IPS-20b (cell line): ENCODE measurements at regions not wholly inside any gene's neighbourhood (a gene's known extent, or its start where the extent isn't known, plus 50 kb on each side); places are given as distances from the start of the nearest gene placed in this dataset.

Source experiments
- H3K27ac ChIP-seq: one replicate; pipeline ENCODE4 v1.5.1; 2013; ENCODE audit warnings: low read length
- H3K27me3 ChIP-seq: 2 replicates; pipeline ENCODE4 v1.6.1; 2013; ENCODE audit warnings: mild to moderate bottlenecking, low read length, inconsistent platforms; ENCODE audit not compliant: insufficient read depth
- H3K36me3 ChIP-seq: 2 replicates; pipeline ENCODE4 v1.6.1; 2013; ENCODE audit warnings: low read depth, mild to moderate bottlenecking, inconsistent platforms, low read length, moderate library complexity; ENCODE audit not compliant: insufficient read depth
- H3K4me1 ChIP-seq: 2 replicates; pipeline ENCODE4 v1.6.1; 2013; ENCODE audit warnings: mild to moderate bottlenecking, control low read depth, inconsistent platforms, low read length, moderate library complexity; ENCODE audit not compliant: insufficient read depth
- H3K4me3 ChIP-seq: 2 replicates; pipeline ENCODE4 v1.5.1; 2013; ENCODE audit warnings: mild to moderate bottlenecking, low read length, inconsistent platforms
- H3K9ac ChIP-seq: 2 replicates; pipeline ENCODE4 v1.6.1; 2013; ENCODE audit warnings: low read depth, mild to moderate bottlenecking, inconsistent platforms, low read length, moderate library complexity
- H3K9me3 ChIP-seq: 2 replicates; pipeline ENCODE4 v1.6.1; 2013; ENCODE audit warnings: mild to moderate bottlenecking, low read depth, low read length, inconsistent platforms; ENCODE audit not compliant: insufficient read depth

- H3K27me3 ChIP-seq = no peaks in the 10 kb centered on the region
- H3K4me1 ChIP-seq = no peaks in the 10 kb centered on the region
- H3K36me3 ChIP-seq = no peaks in the 10 kb centered on the region
- H3K9me3 ChIP-seq = no peaks in the 10 kb centered on the region
- H3K27ac ChIP-seq = no peak overlapping the region
- no peak overlapping the region for H3K9ac ChIP-seq
- H3K4me3 ChIP-seq = no peak overlapping the region
Observed at GRCh38 chr10:106179430-106179829, 985.1 kb downstream of the SORCS1 start.

DNA sequence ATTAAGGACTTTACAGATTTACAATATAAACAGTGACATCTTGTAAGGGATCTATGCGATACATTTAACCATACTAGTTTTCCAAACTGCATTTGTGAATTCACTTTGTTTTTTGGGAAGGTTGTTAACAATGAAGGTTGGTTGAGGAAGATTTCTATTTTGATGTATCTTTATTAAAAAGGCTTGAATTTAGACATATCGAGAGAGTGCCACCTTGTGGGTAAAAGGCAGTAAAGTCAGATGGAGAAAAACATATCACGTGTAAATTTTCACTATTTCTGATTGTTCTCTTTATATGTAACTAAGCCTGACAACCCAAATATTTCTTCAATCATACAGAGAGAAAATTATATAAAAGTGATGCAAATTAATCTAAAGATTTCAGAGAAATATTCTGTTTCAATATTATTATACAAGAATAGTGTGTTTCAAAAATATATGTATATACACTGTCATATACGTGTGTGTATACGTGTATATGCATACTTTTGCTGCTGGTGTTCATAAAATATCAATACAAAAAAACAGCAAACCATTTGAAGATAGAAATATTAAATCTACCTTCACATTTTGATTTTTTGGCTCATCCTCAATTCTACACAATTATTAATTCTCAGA, 988.6 kb downstream of the SORCS1 start:
- Histone ChIP-seq H3K4me1 (no peaks in the 10 kb centered on the region), H3K4me3 (no peak overlapping the region), H3K27ac (no peak overlapping the region), H3K9ac (no peak overlapping the region), H3K9me3 (no peaks in the 10 kb centered on the region), H3K27me3 (no peaks in the 10 kb centered on the region), H3K36me3 (no peaks in the 10 kb centered on the region)

GRCh38 chr10:106173838-106174237, 990.7 kb downstream of the SORCS1 start:
- Histone ChIP-seq H3K4me1 (no peaks in the 10 kb centered on the region), H3K4me3 (no peak overlapping the region), H3K27me3 (no peaks in the 10 kb centered on the region), H3K9ac (no peak overlapping the region), H3K9me3 (no peaks in the 10 kb centered on the region), H3K27ac (no peak overlapping the region), H3K36me3 (no peaks in the 10 kb centered on the region)

GRCh38 chr10:106169241-106169640, 995.3 kb downstream of the SORCS1 start:
- H3K9me3 ChIP-seq = no peaks in the 10 kb centered on the region
- no peak overlapping the region for H3K27ac ChIP-seq
- H3K4me1 ChIP-seq = no peaks in the 10 kb centered on the region
- H3K9ac ChIP-seq = no peak overlapping the region
- no peaks in the 10 kb centered on the region for H3K36me3 ChIP-seq
- no peak overlapping the region for H3K4me3 ChIP-seq
- H3K27me3 ChIP-seq = no peaks in the 10 kb centered on the region

- H3K4me1 ChIP-seq = no peaks in the 10 kb centered on the region
- no peak overlapping the region for H3K4me3 ChIP-seq
- H3K27ac ChIP-seq = no peak overlapping the region
- no peak overlapping the region for H3K9ac ChIP-seq
- H3K36me3 ChIP-seq = no peaks in the 10 kb centered on the region
- H3K27me3 ChIP-seq = no peaks in the 10 kb centered on the region
- H3K9me3 ChIP-seq = no peaks in the 10 kb centered on the region
Observed at GRCh38 chr10:106167946-106168345, 996.6 kb downstream of the SORCS1 start.

GRCh38 chr10:106158241-106158640, 1006.3 kb downstream of the SORCS1 start:
- Histone ChIP-seq H3K27me3 (no peaks in the 10 kb centered on the region), H3K4me1 (no peaks in the 10 kb centered on the region), H3K4me3 (no peak overlapping the region), H3K9ac (no peak overlapping the region), H3K9me3 (no peaks in the 10 kb centered on the region), H3K36me3 (no peaks in the 10 kb centered on the region), H3K27ac (no peak overlapping the region)

- Histone ChIP-seq H3K4me1 (no peaks in the 10 kb centered on the region; the same call in 1 of the 2 replicates), H3K4me3 (no peak overlapping the region), H3K9ac (no peak overlapping the region), H3K27ac (no peak overlapping the region), H3K27me3 (no peaks in the 10 kb centered on the region), H3K9me3 (no peaks in the 10 kb centered on the region), H3K36me3 (no peaks in the 10 kb centered on the region)
Observed at GRCh38 chr10:106147021-106147420, 1017.5 kb downstream of the SORCS1 start.

DNA sequence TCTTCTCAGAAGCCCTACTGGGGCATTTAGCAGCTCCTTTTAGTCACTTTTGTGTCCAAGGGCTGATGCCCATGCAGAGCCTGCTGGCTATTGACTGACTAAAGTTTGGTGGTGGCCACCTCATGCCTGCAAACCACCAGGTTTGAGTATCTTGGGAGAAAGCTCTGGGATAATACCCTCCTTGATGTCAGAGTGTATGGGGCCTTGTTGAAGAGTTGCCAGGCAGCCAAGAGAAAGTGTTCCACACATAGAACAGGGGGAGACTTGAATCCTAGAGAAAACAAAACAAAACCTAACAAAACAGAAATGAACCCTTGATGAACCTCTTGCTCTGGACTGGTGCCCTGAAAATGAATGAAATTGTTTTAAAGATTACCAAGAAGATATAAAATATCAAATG, 1024.6 kb downstream of the SORCS1 start:
- Histone ChIP-seq H3K27me3 (no peaks in the 10 kb centered on the region), H3K9me3 (no peaks in the 10 kb centered on the region), H3K36me3 (no peaks in the 10 kb centered on the region), H3K9ac (no peak overlapping the region), H3K27ac (no peak overlapping the region), H3K4me1 (no peaks in the 10 kb centered on the region), H3K4me3 (no peak overlapping the region)

DNA sequence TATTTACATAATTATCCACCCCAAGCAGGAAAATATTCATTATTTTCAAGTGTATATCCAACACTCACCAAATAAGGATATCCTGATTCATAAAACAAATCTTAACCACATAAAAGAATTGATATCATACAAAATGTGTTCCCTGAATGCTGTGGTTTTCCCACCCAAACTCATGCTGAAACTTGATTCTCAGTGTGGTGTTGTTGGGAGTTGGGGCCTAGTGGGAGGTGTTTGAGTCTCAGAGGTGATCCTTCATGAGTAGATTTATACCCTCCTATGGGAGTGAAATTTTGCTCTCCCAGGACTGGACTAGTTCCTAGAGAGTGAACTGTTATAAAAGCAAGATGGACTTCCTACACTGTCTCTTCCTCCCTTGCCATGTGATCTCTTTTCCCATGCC, 1028.3 kb downstream of the SORCS1 start:
- Histone ChIP-seq H3K27me3 (no peaks in the 10 kb centered on the region), H3K9ac (no peak overlapping the region), H3K4me1 (no peaks in the 10 kb centered on the region), H3K36me3 (no peaks in the 10 kb centered on the region), H3K9me3 (no peaks in the 10 kb centered on the region), H3K27ac (no peak overlapping the region), H3K4me3 (no peak overlapping the region)

- Histone ChIP-seq H3K9me3 (no peaks in the 10 kb centered on the region), H3K36me3 (no peaks in the 10 kb centered on the region), H3K4me3 (no peak overlapping the region), H3K4me1 (no peaks in the 10 kb centered on the region), H3K9ac (no peak overlapping the region), H3K27ac (no peak overlapping the region), H3K27me3 (no peaks in the 10 kb centered on the region)
Observed at GRCh38 chr10:106134326-106135000, 1030.0 kb downstream of the SORCS1 start.

DNA sequence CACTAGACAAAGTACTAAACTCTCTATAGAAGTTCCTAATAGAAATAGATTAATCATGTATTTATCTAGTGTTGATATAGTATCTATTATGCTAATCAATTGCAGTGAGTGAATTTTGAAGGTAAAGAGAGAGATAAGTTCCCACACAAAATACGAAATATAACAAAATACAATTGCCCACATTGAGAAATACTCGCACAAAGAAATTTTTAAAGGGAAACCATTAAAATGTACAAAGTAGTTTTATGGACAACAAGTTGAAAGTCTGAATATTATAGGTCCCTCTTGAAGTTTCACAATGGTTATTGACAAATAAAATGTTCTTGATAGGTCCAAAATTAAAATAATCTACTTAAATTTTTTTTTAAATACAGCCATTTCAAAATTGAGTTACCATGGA, 1031.1 kb downstream of the SORCS1 start:
- Histone ChIP-seq H3K27ac (no peak overlapping the region), H3K4me3 (no peak overlapping the region), H3K9ac (no peak overlapping the region), H3K27me3 (no peaks in the 10 kb centered on the region), H3K4me1 (no peaks in the 10 kb centered on the region), H3K36me3 (no peaks in the 10 kb centered on the region), H3K9me3 (no peaks in the 10 kb centered on the region)

DNA sequence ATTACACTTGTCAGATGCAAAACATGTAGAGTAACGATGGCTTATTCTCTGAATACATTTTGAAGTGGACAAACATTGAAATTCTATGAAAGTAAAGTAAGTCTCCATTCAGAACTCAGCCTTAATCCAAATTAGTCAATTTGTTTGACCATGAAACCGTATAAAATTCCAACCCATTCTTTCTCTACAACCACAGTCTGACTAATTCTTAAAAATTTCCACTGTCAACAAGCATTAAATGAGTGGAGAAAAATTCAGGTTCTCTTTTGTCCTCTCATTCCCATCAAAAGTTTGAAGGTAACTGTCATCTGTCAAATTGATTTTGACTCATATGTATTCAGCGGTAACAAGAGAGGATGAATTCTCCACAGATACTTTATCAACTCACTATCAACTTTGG, 1031.5 kb downstream of the SORCS1 start:
- Histone ChIP-seq H3K27ac (no peak overlapping the region), H3K4me1 (no peaks in the 10 kb centered on the region), H3K9ac (no peak overlapping the region), H3K27me3 (no peaks in the 10 kb centered on the region), H3K36me3 (no peaks in the 10 kb centered on the region), H3K4me3 (no peak overlapping the region), H3K9me3 (no peaks in the 10 kb centered on the region)
